ENCODE measurements at regions not wholly inside any gene's neighbourhood (a gene's known extent, or its start where the extent isn't known, plus 50 kb on each side); places are given as distances from the start of the nearest gene placed in this dataset.

DNA sequence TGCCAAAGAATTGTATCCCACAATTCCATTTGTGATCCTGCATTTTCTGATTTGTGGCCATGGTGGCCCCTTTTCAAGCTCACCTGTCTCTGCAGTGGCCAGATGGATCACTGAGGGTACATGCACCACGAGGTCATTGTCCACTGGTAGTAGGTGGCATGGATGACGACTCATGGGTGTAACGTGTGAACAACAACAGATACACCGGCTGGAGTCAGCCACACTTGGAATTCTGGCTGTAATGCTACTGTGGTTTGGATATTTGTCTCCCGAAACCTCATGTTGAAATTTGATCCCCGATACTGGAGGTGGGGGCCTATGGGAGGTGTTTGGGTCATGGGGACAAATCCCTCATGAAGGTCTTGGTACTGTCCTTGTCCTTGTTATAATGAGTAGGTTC is 102.2 kb upstream of the TAF1B start:
- H3K36me3 ChIP-seq (ENCODE audit: insufficient read depth, low read length): no peaks in the 10 kb centered on the region
- H3K27me3 ChIP-seq (ENCODE audit: insufficient read depth, low read length): no peaks in the 10 kb centered on the region
- Mint-ChIP-seq H3K27me3 (no peaks in the 10 kb centered on the region), H3K27ac (peak overlapping the region in 6 of 7 donors; percentile 41 to 88 (median 66)), H3K4me1 (peaks cover 20 to 56% (median 33%) of the 10 kb centered on the region in 4 donors), H3K9me3 (no peaks in the 10 kb centered on the region), H3K4me3 (peak overlapping the region in 3 of 8 donors; percentile 13 to 49 (median 18)), H3K36me3 (no peaks in the 10 kb centered on the region)
- peaks cover 34% of the 10 kb centered on the region for H3K4me1 ChIP-seq (ENCODE audit: insufficient read depth, low read length)
- H3K4me3 ChIP-seq (ENCODE audit: low read length in 2 of 2): no peak overlapping the region
- intact Hi-C loops (cut with micrococcal nuclease): no loop called here
- no peak overlapping the region for H3K27ac ChIP-seq (ENCODE audit: low read depth, low read length)
- ChIA-PET CTCF (ENCODE audit: partially characterized antibody) (interaction anchor here (1.0 kb wide), 1 partner anchor 29 kb away, joined by 3 read pairs; no protein-coding TSS in a partner anchor), POLR2A (ENCODE audit: partially characterized antibody) (interaction anchor here (1.7 to 2.7 kb wide), 2 partner anchors 9 to 13 kb away, joined by 6 to 16 read pairs; no protein-coding TSS in a partner anchor)
- H3K9me3 ChIP-seq (ENCODE audit: control insufficient read depth in 1 of 2, low read length in 2 of 2): no peaks in the 10 kb centered on the region
- DNase-seq: peak in 1 of 5 donors; percentile 14

DNA sequence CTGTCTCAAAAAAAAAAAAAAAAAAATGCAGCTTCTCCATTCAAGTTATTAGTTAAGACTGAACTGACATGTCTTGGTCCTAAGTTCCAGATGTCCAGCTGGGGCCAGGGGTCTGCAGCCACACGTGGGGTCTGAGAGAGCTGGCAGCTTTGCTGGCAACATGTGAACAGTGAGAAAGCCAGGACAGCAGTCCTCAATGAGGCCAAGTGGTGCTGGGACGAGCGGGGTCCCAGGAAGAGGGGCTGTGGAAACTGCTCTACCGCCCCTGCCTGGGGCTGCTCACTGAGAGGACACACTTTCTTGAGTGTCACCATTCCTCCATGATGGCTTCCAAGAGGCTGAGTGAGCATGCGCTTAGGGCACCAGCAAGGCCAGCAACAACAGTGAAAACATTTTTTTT is 100.7 kb upstream of the TAF1B start:
- H3K27me3 Mint-ChIP-seq: no peaks in the 10 kb centered on the region
- no peaks in the 10 kb centered on the region for H3K9me3 Mint-ChIP-seq
- POLR2A ChIA-PET (ENCODE audit: partially characterized antibody): interaction anchor here (1.5 kb wide), 1 partner anchor 10 kb away, joined by 5 read pairs; no protein-coding TSS in a partner anchor
- H3K4me3 Mint-ChIP-seq: no peak overlapping the region
- no peaks in the 10 kb centered on the region for H3K9me3 ChIP-seq (ENCODE audit: control insufficient read depth in 1 of 2, low read length in 2 of 2)
- intact Hi-C loops (cut with micrococcal nuclease): no loop called here
- DNase-seq: peak in 1 of 5 donors; percentile 17
- H3K36me3 ChIP-seq (ENCODE audit: insufficient read depth, low read length): no peaks in the 10 kb centered on the region
- H3K27ac Mint-ChIP-seq: no peak overlapping the region
- peaks cover 21% of the 10 kb centered on the region for H3K4me1 ChIP-seq (ENCODE audit: insufficient read depth, low read length)
- peaks cover 8 to 43% (median 21%) of the 10 kb centered on the region in 4 donors for H3K4me1 Mint-ChIP-seq
- no peaks in the 10 kb centered on the region for H3K36me3 Mint-ChIP-seq
- no peaks in the 10 kb centered on the region for H3K27me3 ChIP-seq (ENCODE audit: insufficient read depth, low read length)
- no peak overlapping the region for H3K4me3 ChIP-seq (ENCODE audit: low read length in 2 of 2)
- H3K27ac ChIP-seq (ENCODE audit: low read depth, low read length): no peak overlapping the region
- CTCF ChIA-PET (ENCODE audit: partially characterized antibody): no interaction called here

DNA sequence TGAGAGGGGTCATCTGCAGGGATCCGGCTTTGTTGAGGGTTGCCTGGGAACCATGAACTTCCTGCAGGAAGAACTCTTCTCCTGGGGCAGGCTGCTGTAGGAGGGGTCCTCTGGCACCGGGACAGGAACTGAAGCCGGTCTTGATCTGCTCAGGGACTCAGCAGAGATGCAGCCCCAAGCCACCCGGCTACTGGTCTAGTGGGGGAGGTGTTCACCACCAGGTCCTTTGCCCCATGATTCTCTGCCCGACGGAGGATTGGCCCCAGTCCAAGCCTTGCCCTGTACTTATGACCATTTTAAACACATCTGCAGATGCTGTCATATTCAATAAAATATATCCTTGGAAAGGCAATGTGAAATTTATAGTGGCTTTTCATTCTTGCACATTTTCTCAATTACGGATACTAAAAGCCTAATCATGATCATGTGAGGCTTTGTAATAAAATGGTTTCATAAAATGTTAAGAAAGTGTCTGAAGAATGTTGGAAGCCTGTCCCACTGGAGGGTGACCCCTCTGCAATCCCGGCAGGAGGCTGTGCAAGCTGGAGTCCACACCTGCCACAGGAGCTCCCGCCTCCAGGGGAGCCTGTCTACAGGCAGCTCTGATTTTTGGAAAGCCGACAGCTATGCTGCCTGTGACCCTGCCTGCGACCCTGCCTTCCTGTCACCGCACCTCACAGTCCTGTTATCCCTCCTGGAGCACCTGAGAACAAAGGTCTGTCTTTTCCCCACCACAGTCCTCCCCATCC is 98.8 kb upstream of the TAF1B start:
- Mint-ChIP-seq H3K27me3 (no peaks in the 10 kb centered on the region), H3K4me1 (peaks cover 0 to 38% (median 9%) of the 10 kb centered on the region in 4 donors), H3K36me3 (no peaks in the 10 kb centered on the region), H3K27ac (peak overlapping the region in 1 of 7 donors; percentile 50), H3K9me3 (no peaks in the 10 kb centered on the region), H3K4me3 (no peak overlapping the region)
- Histone ChIP-seq H3K4me1 (ENCODE audit: insufficient read depth, low read length) (peaks cover 4% of the 10 kb centered on the region), H3K9me3 (ENCODE audit: control insufficient read depth in 1 of 2, low read length in 2 of 2) (no peaks in the 10 kb centered on the region), H3K27me3 (ENCODE audit: insufficient read depth, low read length) (no peaks in the 10 kb centered on the region), H3K27ac (ENCODE audit: low read depth, low read length) (no peak overlapping the region), H3K36me3 (ENCODE audit: insufficient read depth, low read length) (no peaks in the 10 kb centered on the region), H3K4me3 (ENCODE audit: low read length in 2 of 2) (no peak overlapping the region)
- intact Hi-C loops (cut with micrococcal nuclease): no loop called here
- ChIA-PET POLR2A (ENCODE audit: partially characterized antibody) (interaction anchor here (1.4 to 1.9 kb wide), 2 partner anchors 8 to 10 kb away, joined by 3 to 7 read pairs; no protein-coding TSS in a partner anchor), CTCF (ENCODE audit: partially characterized antibody) (no interaction called here)
- DNase-seq: no peak

DNA sequence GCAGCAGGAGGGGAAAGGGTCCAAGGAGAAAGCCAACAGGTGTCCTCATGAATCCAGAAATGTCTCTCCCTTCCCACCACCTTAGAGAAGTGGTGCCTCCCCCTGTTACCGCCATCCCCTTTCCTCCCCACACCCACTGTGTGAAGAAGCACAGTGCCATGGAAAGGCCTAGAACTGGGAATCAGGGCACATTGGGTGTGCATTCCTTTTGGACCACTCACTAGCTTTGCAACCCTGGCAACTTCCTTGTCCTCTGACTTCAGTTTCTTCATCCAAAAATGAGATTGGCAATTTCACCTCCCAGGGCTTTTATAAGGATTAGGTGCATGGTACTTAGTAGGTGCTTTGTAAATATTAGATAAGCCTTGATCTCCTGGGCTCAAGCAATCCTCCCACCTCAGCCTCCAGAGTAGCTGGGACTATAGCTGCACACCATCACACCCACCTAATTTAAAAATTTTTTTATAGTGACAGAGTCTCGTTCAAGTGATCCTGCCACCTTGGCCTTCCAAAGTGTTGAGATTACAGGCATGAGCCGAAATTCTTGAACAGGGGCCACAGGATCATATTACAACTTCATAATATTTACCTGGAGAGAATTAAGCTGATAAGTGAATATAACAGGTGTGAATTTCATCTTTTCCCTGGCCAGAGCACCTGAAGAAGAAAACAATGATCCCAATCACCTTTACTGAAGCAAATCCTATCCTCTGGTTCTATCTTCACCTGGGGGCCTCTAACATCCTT is 97.9 kb upstream of the TAF1B start:
- POLR2A ChIA-PET (ENCODE audit: partially characterized antibody): interaction anchor here (1.4 to 1.9 kb wide), 2 partner anchors 9 kb away, joined by 3 to 7 read pairs; no protein-coding TSS in a partner anchor
- H3K27ac Mint-ChIP-seq: peak overlapping the region in 3 of 7 donors; percentile 12 to 74 (median 60)

DNA sequence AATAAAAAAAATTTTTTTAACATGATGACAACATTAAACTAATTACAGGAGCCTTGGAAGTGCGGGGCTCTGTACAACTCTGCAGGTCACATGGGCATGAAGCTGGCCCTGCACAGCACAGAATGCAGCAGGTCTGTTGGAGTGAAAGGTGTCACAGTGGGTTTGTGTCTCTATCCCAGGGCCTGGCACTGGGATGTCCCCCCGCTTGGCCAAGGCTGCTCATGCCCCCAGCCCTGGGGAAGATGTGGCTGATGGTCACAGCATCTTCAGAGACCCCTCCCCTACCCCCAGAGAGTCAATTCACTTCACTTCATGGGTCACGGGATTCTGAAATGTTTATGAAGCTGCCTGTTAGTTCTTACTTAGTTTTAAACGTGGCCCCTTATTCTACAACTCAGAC is 95.9 kb upstream of the TAF1B start:
- Mint-ChIP-seq H3K4me1 (peaks cover 9 to 44% (median 22%) of the 10 kb centered on the region in 4 donors), H3K4me3 (no peak overlapping the region), H3K9me3 (no peaks in the 10 kb centered on the region), H3K27me3 (no peaks in the 10 kb centered on the region), H3K27ac (peak overlapping the region in 2 of 7 donors; percentile 32 to 41), H3K36me3 (no peaks in the 10 kb centered on the region)
- Histone ChIP-seq H3K27ac (ENCODE audit: low read depth, low read length) (no peak overlapping the region), H3K4me3 (ENCODE audit: low read length in 2 of 2) (no peak overlapping the region), H3K27me3 (ENCODE audit: insufficient read depth, low read length) (no peaks in the 10 kb centered on the region), H3K36me3 (ENCODE audit: insufficient read depth, low read length) (no peaks in the 10 kb centered on the region), H3K4me1 (ENCODE audit: insufficient read depth, low read length) (peaks cover 20% of the 10 kb centered on the region), H3K9me3 (ENCODE audit: control insufficient read depth in 1 of 2, low read length in 2 of 2) (no peaks in the 10 kb centered on the region)
- intact Hi-C loops (cut with micrococcal nuclease): no loop called here
- DNase-seq: no peak
- POLR2A ChIA-PET (ENCODE audit: partially characterized antibody): interaction anchor here (0.7 kb wide), 1 partner anchor 34 kb away, joined by 3 read pairs; no protein-coding TSS in a partner anchor
- CTCF ChIA-PET (ENCODE audit: partially characterized antibody): interaction anchor here (2.0 to 4.3 kb wide), 2 partner anchors 11 to 22 kb away, joined by 9 to 22 read pairs; no protein-coding TSS in a partner anchor

More for the DNA sequence above, 97.9 kb upstream of the TAF1B start:
- intact Hi-C loops (cut with micrococcal nuclease): no loop called here
- Histone ChIP-seq H3K27ac (ENCODE audit: low read depth, low read length) (no peak overlapping the region), H3K4me1 (ENCODE audit: insufficient read depth, low read length) (no peaks in the 10 kb centered on the region), H3K9me3 (ENCODE audit: control insufficient read depth in 1 of 2, low read length in 2 of 2) (no peaks in the 10 kb centered on the region), H3K36me3 (ENCODE audit: insufficient read depth, low read length) (no peaks in the 10 kb centered on the region), H3K27me3 (ENCODE audit: insufficient read depth, low read length) (no peaks in the 10 kb centered on the region), H3K4me3 (ENCODE audit: low read length in 2 of 2) (no peak overlapping the region)
- CTCF ChIA-PET (ENCODE audit: partially characterized antibody): interaction anchor here (0.6 kb wide), 1 partner anchor 195 kb away, joined by 3 read pairs; no protein-coding TSS in a partner anchor
- Mint-ChIP-seq H3K36me3 (no peaks in the 10 kb centered on the region), H3K4me3 (no peak overlapping the region), H3K4me1 (peaks cover 0 to 39% (median 10%) of the 10 kb centered on the region in 4 donors), H3K9me3 (no peaks in the 10 kb centered on the region), H3K27me3 (no peaks in the 10 kb centered on the region)
- no peak for DNase-seq

DNA sequence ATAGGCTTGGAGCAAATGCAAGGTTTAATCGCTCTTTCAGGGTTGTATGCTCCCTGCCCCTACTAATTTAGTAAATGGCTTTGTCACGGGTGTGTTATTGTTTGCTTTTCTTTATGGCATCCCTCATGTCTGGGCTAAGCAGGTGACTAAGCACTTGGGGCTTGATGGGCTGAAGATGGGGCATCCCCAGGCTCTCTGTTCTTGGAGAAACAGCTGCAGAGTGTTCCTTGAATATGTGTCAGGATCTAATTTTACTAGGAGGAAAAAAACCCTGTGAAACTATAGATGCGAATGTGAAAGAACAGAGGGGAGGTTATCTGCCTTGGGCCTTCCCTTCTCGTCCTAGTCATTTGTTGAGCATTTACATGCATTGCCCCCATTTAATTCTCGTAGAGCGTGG is 94.7 kb upstream of the TAF1B start:
- Mint-ChIP-seq H3K36me3 (no peaks in the 10 kb centered on the region), H3K27me3 (no peaks in the 10 kb centered on the region), H3K9me3 (no peaks in the 10 kb centered on the region), H3K27ac (peak overlapping the region in 3 of 7 donors; percentile 0 to 19 (median 17)), H3K4me1 (peaks cover 18 to 51% (median 32%) of the 10 kb centered on the region in 4 donors), H3K4me3 (no peak overlapping the region)
- Histone ChIP-seq H3K27ac (ENCODE audit: low read depth, low read length) (no peak overlapping the region), H3K36me3 (ENCODE audit: insufficient read depth, low read length) (no peaks in the 10 kb centered on the region), H3K4me1 (ENCODE audit: insufficient read depth, low read length) (peaks cover 32% of the 10 kb centered on the region), H3K9me3 (ENCODE audit: control insufficient read depth in 1 of 2, low read length in 2 of 2) (no peaks in the 10 kb centered on the region), H3K27me3 (ENCODE audit: insufficient read depth, low read length) (no peaks in the 10 kb centered on the region), H3K4me3 (ENCODE audit: low read length in 2 of 2) (no peak overlapping the region)
- ChIA-PET POLR2A (ENCODE audit: partially characterized antibody) (interaction anchor here (1.0 to 3.1 kb wide), 3 partner anchors 9 to 117 kb away, joined by 3 to 16 read pairs (median 7); partner anchors contain the start of gene YWHAQ), CTCF (ENCODE audit: partially characterized antibody) (interaction anchor here (0.6 to 4.3 kb wide), 3 partner anchors 10 to 60 kb away, joined by 3 to 22 read pairs (median 4); no protein-coding TSS in a partner anchor)
- no peak for DNase-seq
- intact Hi-C loops (cut with micrococcal nuclease): no loop called here
